Chondrocyte (in vitro differentiated cells): ENCODE measurements at regions not wholly inside any gene's neighbourhood (a gene's known extent, or its start where the extent isn't known, plus 50 kb on each side); places are given as distances from the start of the nearest gene placed in this dataset.

ENCODE experiments used
- DNase-seq: peaks from one replicate; pipeline ENCODE4 v3.0.0; 2021; ENCODE audit warnings: mixed read lengths, low spot score
- H3K27ac Mint-ChIP-seq: one replicate; pipeline ENCODE4 v1.8.0; 2021; ENCODE audit warnings: mild to moderate bottlenecking, moderate library complexity, mixed read lengths; ENCODE audit not compliant: unreplicated experiment
- H3K27me3 Mint-ChIP-seq: 2 replicates; pipeline ENCODE4 v1.8.0; 2021; ENCODE audit warnings: low read depth, mixed read lengths
- H3K36me3 Mint-ChIP-seq: 2 replicates; pipeline ENCODE4 v1.8.0; 2021; ENCODE audit warnings: low read depth, mixed read lengths
- H3K4me1 Mint-ChIP-seq: 2 replicates; pipeline ENCODE4 v1.8.0; 2021; ENCODE audit warnings: low read depth, mild to moderate bottlenecking, mixed read lengths
- H3K4me3 Mint-ChIP-seq: one replicate; pipeline ENCODE4 v1.8.0; 2021; ENCODE audit warnings: mild to moderate bottlenecking, moderate library complexity, mixed read lengths; ENCODE audit not compliant: unreplicated experiment
- H3K9me3 Mint-ChIP-seq: 2 replicates; pipeline ENCODE4 v1.8.0; 2021; ENCODE audit warnings: low read depth, mixed read lengths
- TF ChIP-seq, protein P1 (sequence below): fragments of 200-600 bp; sonication (generic); IDR thresholded peaks from 2 replicates; pipeline ENCODE4 v1.5.0; 2021; ENCODE audit warnings: antibody characterized with exemption, mild to moderate bottlenecking, moderate library complexity

DNA sequence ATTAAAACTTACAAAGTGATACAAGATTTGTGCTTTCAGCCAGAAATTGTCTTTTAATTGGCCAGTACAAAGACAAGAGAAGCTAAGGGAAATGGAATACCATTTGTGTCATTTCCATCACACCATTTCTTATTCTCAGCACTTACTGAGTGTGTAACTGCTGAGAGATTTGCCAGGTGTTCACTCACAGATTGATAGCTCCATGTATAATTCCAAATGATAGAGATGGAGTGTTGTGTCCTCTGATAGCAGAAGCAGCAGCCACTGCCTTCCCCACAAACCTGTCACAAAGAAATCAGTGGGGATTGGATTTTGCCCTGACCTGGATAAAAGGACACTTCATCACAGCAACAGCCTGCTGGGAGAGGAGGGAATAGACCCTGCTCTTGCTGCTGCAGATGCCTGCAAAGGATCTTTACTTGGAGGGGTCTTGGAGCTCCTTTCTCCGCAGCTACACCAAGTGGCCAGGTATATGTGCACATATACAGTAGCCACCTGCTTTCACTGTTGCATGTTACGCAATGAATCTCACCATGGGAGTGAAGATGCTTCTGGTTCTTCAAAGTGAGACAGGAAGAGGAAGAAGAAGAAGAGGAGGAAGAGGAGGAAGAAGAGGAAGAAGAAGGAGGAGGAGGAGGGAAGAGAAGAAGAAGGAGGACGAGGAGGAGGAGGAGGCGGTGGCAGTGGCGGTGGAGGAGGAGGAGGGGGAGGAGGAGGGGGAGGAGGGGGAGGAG, 78.7 kb upstream of the KCNJ15 start:
- TF ChIP-seq, protein P1, sequence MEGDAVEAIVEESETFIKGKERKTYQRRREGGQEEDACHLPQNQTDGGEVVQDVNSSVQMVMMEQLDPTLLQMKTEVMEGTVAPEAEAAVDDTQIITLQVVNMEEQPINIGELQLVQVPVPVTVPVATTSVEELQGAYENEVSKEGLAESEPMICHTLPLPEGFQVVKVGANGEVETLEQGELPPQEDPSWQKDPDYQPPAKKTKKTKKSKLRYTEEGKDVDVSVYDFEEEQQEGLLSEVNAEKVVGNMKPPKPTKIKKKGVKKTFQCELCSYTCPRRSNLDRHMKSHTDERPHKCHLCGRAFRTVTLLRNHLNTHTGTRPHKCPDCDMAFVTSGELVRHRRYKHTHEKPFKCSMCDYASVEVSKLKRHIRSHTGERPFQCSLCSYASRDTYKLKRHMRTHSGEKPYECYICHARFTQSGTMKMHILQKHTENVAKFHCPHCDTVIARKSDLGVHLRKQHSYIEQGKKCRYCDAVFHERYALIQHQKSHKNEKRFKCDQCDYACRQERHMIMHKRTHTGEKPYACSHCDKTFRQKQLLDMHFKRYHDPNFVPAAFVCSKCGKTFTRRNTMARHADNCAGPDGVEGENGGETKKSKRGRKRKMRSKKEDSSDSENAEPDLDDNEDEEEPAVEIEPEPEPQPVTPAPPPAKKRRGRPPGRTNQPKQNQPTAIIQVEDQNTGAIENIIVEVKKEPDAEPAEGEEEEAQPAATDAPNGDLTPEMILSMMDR: no peak
- no peaks in the 10 kb centered on the region for H3K27me3 Mint-ChIP-seq
- DNase-seq: no peak
- peaks cover 69% of the 10 kb centered on the region for H3K4me1 Mint-ChIP-seq
- H3K4me3 Mint-ChIP-seq: no peak overlapping the region
- no peak overlapping the region for H3K27ac Mint-ChIP-seq
- H3K9me3 Mint-ChIP-seq: peaks cover 9% of the 10 kb centered on the region
- H3K36me3 Mint-ChIP-seq: peaks cover 5% of the 10 kb centered on the region

DNA sequence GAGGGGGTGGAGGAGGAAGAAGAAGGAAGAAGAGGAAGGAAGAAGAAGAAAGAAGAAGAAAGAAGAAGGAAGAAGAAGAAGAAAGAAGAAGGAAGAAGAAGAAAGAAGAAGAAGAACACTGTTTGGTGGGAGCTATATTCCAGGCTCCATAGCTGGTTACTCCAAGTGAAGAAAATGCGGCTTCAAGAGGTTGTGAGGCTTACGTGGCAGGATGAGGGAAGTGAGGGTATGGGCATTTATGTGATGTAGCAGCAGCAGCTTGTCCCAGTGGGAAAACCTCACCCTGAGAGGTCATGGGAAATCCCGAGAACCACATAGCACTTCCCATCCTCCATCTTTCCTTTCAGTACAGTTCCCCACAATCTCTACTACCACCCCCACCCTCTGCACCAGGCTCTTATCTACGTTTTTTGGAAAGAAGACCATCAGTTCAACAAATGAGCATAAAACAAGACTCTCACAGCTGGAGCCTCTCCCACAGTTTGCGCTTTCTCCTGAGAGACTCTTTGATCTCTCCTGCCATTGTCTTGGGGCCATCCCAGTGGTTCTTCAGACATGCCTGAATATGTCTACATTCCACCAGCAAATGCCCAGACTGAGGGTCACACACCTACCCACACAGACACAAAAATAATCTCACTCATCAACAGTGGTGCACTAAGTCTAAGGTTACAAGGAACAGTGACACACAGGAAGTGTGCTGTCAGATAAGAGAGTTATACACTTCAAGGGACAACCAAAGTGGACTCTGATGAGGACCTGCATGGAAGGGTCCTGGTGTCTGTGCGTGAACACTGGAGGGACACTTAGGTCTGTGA, 77.9 kb upstream of the KCNJ15 start:
- H3K27ac Mint-ChIP-seq: peak overlapping the region; percentile 55
- no peak for DNase-seq
- H3K36me3 Mint-ChIP-seq: peaks cover 5% of the 10 kb centered on the region
- TF ChIP-seq, protein P1: no peak
- H3K4me1 Mint-ChIP-seq: peaks cover 61% of the 10 kb centered on the region
- no peak overlapping the region for H3K4me3 Mint-ChIP-seq
- H3K27me3 Mint-ChIP-seq: no peaks in the 10 kb centered on the region
- H3K9me3 Mint-ChIP-seq: peaks cover 6% of the 10 kb centered on the region

DNA sequence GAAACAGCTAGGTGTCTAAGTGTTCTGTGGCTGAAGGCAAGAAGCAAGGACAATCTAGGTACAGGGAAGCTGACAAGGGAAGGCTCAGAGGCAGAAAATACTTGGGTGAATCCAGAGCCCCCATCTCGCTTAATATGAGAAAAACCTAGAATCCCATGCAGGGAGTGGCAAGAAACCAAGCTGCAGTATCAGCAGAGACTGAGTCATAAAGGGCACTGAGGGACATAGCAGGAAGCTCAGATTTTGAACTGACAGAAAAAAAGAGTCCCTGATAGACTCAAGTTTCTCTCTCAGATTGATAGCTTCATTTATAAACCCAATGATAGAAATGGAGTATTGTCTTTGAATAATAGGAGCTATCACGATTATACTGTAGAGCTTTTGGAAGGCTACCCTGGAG, 77.3 kb upstream of the KCNJ15 start:
- TF ChIP-seq, protein P1: no peak
- H3K27me3 Mint-ChIP-seq: no peaks in the 10 kb centered on the region
- H3K36me3 Mint-ChIP-seq: peaks cover 5% of the 10 kb centered on the region
- peaks cover 54% of the 10 kb centered on the region for H3K4me1 Mint-ChIP-seq
- peak overlapping the region; percentile 55 for H3K27ac Mint-ChIP-seq
- no peak overlapping the region for H3K4me3 Mint-ChIP-seq
- peaks cover 6% of the 10 kb centered on the region for H3K9me3 Mint-ChIP-seq
- no peak for DNase-seq

DNA sequence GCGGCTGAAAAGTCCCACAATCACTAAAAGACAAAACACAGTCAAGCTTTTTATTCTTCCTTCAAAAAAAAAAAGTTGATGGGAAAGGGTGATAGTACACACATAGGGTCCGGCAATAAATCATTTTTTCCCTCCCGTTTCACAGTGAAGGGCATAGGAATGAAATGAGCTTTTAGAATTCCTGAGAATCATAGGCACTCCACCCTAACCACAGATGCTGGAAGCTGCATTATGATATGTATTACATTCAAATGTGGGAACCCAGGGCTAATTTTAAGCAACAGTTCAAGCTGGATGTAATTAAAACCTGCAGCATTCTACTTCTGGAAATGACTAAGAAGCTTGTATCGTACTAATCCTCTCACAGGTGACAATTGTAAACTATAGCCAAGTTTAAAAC, 75.7 kb upstream of the KCNJ15 start:
- TF ChIP-seq, protein P1: no peak
- no peak overlapping the region for H3K4me3 Mint-ChIP-seq
- no peaks in the 10 kb centered on the region for H3K27me3 Mint-ChIP-seq
- peak overlapping the region; percentile 28 for H3K27ac Mint-ChIP-seq
- H3K9me3 Mint-ChIP-seq: peaks cover 13% of the 10 kb centered on the region
- H3K4me1 Mint-ChIP-seq: peaks cover 44% of the 10 kb centered on the region
- DNase-seq: no peak
- H3K36me3 Mint-ChIP-seq: peaks cover 5% of the 10 kb centered on the region

DNA sequence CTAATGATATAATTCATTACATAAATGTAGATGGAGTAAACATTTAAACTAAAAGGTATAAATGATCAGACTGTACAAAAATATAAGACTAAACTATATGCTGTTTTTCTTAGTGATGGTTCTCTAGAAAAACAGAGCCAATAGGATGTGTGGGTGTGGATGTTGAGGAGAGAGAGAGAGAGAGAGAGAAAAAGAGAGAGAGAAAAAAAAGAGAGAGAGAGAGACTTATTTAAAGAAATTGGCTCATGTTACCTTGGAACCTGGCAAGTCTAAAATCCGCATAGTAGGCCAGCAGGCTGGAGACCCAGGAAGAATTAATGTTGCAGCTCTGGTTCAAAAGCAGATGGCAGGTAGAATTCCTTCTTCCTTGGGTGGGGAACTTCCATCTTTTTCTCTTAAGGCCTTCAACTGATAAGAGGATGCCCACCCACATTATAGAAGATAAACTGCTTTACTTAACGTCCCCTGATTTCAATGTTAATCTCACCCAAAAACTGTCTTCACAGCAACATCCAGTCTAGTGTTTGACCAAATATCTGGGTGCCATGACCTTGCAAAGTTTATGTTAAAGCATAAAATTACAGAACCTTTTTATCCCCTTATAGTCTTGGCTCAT, 74.3 kb upstream of the KCNJ15 start:
- Mint-ChIP-seq H3K9me3 (peaks cover 17% of the 10 kb centered on the region), H3K4me1 (peaks cover 40% of the 10 kb centered on the region), H3K27me3 (no peaks in the 10 kb centered on the region), H3K4me3 (no peak overlapping the region), H3K36me3 (peaks cover 3% of the 10 kb centered on the region), H3K27ac (no peak overlapping the region)
- DNase-seq: no peak
- TF ChIP-seq, protein P1: no peak
